KBM-7 (cell line): ENCODE measurements at regions not wholly inside any gene's neighbourhood (a gene's known extent, or its start where the extent isn't known, plus 50 kb on each side); places are given as distances from the start of the nearest gene placed in this dataset.
A peak's percentile ranks its signal among the peaks of the same experiment; 100 is the strongest.

Source experiments
- DNase-seq: peaks from one replicate; pipeline ENCODE4 v3.0.0-alpha.2; 2015
- in situ Hi-C: fragments of 300-500 bp; cut with MboI; formaldehyde crosslinking; loops from 2 replicates; pipeline ENCODE4 v1.14.3; 2020; ENCODE audit warnings: low sequenced_read_pairs, low pct_unique_long_range_greater_than_20kb, mixed read lengths

GRCh38 chr18:27608174-27608573, 423.1 kb upstream of the CHST9 start:
- in situ Hi-C loops = no loop called here
- DNase-seq = no peak

- in situ Hi-C loops = no loop called here
- DNase-seq = no peak
Observed at GRCh38 chr18:27606741-27607140, 421.6 kb upstream of the CHST9 start.

- peak; percentile 52 for DNase-seq
- in situ Hi-C loops = no loop called here
Observed at GRCh38 chr18:27605107-27605834, 420.2 kb upstream of the CHST9 start.

- DNase-seq = no peak
- in situ Hi-C loops = no loop called here
Observed at GRCh38 chr18:27604583-27604982, 419.5 kb upstream of the CHST9 start.

- in situ Hi-C loops = no loop called here
- no peak for DNase-seq
Observed at GRCh38 chr18:27602092-27602491, 417.0 kb upstream of the CHST9 start.

DNA sequence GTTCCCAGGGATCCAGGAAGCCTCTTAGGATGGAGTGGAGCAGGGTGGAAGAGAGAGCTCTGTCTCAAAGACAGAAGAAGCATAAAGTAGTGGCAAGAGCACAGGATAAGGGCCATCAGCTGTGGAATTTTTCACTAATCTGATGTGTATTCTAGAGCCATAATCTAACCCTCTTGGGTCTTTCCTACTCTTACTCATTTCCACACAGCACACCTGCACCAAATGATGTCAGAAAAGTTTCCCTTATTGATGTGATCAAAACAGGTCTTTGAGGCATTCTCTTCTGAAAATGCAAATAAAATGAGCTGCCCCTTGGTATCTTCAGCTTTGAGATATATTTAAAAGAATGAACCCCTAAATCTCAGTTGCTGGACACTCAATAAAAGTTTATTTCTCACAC, 415.1 kb upstream of the CHST9 start:
- in situ Hi-C loops = no loop called here
- no peak for DNase-seq

DNA sequence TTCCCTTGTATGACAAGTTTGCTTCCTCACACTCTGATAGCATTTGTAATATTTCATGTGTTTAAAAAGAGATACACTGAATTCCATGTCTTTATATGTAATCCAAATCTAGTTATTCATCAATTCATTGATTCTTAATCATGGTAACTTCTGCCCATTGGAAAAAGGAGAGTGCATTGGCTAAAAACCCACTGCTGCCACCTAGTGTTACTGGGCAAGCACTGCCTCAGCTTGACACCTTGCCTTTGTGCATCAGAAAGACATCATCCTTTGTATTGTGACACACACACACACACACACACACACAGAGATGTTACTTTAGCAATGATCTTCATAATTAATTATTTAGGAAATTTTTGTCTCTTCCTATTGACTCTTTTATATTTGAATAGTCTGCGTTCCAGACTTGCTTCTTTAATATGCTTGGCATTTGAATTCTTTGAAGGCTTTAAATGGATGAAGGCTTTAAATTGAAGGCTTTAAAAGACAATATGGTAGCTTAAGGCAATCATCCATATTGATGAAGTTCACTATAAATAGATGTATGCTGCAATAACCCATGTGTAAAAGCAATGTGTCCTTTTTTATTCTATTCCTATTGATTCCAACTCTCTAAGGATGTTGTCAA, 414.2 kb upstream of the CHST9 start:
- in situ Hi-C loops = no loop called here
- DNase-seq = peak; percentile 35

- in situ Hi-C loops = no loop called here
Observed at GRCh38 chr18:27595113-27595838, 410.2 kb upstream of the CHST9 start.

DNA sequence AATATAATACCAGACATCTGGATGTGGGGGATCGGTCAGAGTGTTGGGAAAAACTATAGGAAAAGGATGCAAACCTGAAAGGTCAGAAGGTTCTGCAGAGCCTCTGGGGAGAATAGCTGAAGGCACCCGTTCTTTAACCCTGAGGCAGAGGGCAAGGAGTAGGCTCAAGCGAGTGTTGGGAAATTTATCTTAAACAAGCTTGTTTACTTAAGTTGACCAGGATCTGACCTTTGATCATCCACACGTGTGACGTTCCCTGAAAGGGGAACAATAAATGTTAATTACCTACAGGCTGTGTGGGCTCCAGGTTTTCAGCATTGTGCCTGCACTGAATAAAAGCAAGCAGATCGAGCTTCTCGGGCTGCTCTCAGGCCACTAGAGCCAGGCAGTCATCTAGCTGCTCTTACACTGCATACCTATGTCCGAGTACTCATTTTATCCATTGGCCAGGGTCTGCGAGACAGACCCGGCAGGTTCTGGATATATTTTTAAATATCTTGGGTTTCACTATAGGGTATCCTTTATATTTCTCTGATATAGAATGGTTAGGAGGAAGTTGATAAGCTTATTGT, 400.6 kb upstream of the CHST9 start:
- in situ Hi-C loops = no loop called here

More at GRCh38 chr18:27595113-27595838, 410.2 kb upstream of the CHST9 start:
- no peak for DNase-seq

GRCh38 chr18:27583466-27583865, 398.4 kb upstream of the CHST9 start:
- in situ Hi-C loops = no loop called here

More for the DNA sequence above, 400.6 kb upstream of the CHST9 start:
- DNase-seq = no peak

GRCh38 chr18:27582760-27583412, 397.8 kb upstream of the CHST9 start:
- DNase-seq = no peak
- in situ Hi-C loops = no loop called here

More at GRCh38 chr18:27583466-27583865, 398.4 kb upstream of the CHST9 start:
- DNase-seq = no peak

DNA sequence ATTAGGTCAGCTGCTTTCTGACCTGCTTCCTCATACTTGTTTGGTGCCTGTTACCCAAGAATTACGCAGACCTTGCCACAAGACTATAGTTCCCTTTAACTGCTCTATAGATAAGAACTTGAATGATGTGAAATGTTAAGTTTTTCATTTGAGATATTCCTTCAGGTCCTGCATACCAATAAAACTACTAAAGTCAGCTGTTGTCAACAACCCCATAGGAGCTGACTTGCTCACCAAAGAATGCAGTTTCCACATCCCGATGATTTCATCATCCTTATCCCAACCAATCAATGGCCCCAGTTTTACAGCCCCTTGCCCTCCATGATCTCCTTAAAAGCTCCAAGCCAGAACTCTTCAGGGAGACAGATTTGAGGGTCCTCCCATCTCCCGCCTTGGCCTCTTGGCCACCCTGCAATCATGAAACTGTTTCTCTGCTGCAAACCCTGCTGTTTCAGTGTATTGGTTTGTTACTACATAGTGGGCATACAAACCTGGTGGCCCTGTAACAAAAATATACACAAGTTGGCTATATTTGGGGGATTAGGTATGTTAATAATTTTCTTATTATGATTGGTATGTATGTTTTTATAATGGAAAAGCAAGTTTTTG, 396.3 kb upstream of the CHST9 start:
- no peak for DNase-seq

GRCh38 chr18:27579364-27579763, 394.3 kb upstream of the CHST9 start:
- no peak for DNase-seq
- in situ Hi-C loops = no loop called here

More for the DNA sequence above, 396.3 kb upstream of the CHST9 start:
- in situ Hi-C loops = no loop called here

DNA sequence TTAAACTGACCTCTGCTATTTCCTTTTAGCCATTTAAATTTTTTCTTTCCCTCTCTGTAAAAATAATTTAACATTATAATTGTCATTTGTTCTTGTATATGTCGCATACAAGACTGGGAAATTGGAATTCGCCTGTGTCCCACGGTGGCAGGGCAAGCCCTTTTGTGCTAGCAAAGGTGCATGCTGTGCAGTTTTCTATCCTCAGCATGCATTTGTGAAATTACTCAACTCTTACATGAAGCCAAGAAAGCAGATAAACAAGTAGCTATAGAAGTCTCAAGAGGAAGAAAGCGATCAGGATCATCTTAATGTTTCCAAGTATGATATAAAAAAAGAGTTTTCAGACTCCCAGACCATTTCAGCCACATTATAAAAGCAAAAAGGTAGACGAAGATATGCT, 392.6 kb upstream of the CHST9 start:
- in situ Hi-C loops = no loop called here
- no peak for DNase-seq

- no peak for DNase-seq
- in situ Hi-C loops = no loop called here
Observed at GRCh38 chr18:27577265-27577664, 392.2 kb upstream of the CHST9 start.

DNA sequence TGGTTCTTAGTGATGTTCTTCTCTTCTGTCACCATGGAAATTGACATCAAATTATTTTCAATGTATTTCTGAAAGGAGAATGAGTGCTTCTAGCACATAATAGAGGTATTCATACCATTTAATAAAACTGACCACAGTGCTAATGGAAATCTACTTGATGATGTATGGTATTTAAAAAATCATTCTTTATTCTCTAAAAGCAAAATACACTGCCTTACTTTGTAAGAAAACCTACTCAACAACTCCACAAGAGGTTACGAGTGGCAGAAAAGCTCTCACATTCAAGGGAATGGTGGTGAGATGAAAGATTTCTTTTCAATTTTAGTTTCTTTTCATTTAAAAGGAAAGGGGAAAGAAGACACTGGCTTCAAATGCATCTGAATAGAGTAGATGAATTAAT, 382.3 kb upstream of the CHST9 start:
- in situ Hi-C loops = no loop called here
- no peak for DNase-seq

GRCh38 chr18:27564066-27564465, 379.0 kb upstream of the CHST9 start:
- in situ Hi-C loops = no loop called here

GRCh38 chr18:27558388-27559155, 373.5 kb upstream of the CHST9 start:
- no peak for DNase-seq
- in situ Hi-C loops = no loop called here

More at GRCh38 chr18:27564066-27564465, 379.0 kb upstream of the CHST9 start:
- no peak for DNase-seq
